ENCODE measurements at regions not wholly inside any gene's neighbourhood (a gene's known extent, or its start where the extent isn't known, plus 50 kb on each side); places are given as distances from the start of the nearest gene placed in this dataset.

GRCh38 chr4:189341881-189342280 lies 598.8 kb upstream of the FRG1 start:
- no peak for DNase-seq
- WGBS, 2 donors = 90 to 94% methylated on average over 3 of the region's 3 CpGs
- H3K4me1 ChIP-seq = no peaks in the 10 kb centered on the region

GRCh38 chr4:189355590-189355989 lies 585.1 kb upstream of the FRG1 start:
- no peak overlapping the region for H3K4me3 ChIP-seq (replicated peaks in 1 of 3)
- H3K9me3 ChIP-seq = no peaks in the 10 kb centered on the region
- no peaks in the 10 kb centered on the region for H3K36me3 ChIP-seq
- no peaks in the 10 kb centered on the region for H3K4me1 ChIP-seq
- H3K27me3 ChIP-seq = no peaks in the 10 kb centered on the region
- intact Hi-C loops (cut with DNase I) = no loop called here
- TF ChIP-seq CTCF (IDR thresholded peaks at IDR 0.05) (no peak), POLR2A (IDR thresholded peaks at IDR 0.05) (no peak)
- no peak for DNase-seq
- 92 to 93% methylated on average over 23 to 32 of the region's 33 CpGs for WGBS, 2 donors
- H3K27ac ChIP-seq = no peak overlapping the region

More at GRCh38 chr4:189341881-189342280, 598.8 kb upstream of the FRG1 start:
- no peak overlapping the region for H3K27ac ChIP-seq
- TF ChIP-seq CTCF (IDR thresholded peaks at IDR 0.05) = no peak
- TF ChIP-seq POLR2A (IDR thresholded peaks at IDR 0.05) = no peak
- H3K9me3 ChIP-seq = no peaks in the 10 kb centered on the region
- H3K4me3 ChIP-seq (replicated peaks in 1 of 3) = no peak overlapping the region
- H3K36me3 ChIP-seq = no peaks in the 10 kb centered on the region
- intact Hi-C loops (cut with DNase I) = no loop called here
- H3K27me3 ChIP-seq = no peaks in the 10 kb centered on the region

- Histone ChIP-seq H3K27me3 (no peaks in the 10 kb centered on the region), H3K4me1 (no peaks in the 10 kb centered on the region), H3K9me3 (no peaks in the 10 kb centered on the region), H3K27ac (no peak overlapping the region), H3K36me3 (no peaks in the 10 kb centered on the region), H3K4me3 (replicated peaks in 1 of 3) (no peak overlapping the region)
- 93 to 95% methylated on average over 7 of the region's 7 CpGs for WGBS, 2 donors
- no peak for TF ChIP-seq POLR2A (IDR thresholded peaks at IDR 0.05)
- TF ChIP-seq CTCF (IDR thresholded peaks at IDR 0.05) = no peak
- DNase-seq = no peak
- intact Hi-C loops (cut with DNase I) = no loop called here
Measured at GRCh38 chr4:189362364-189362763, 578.3 kb upstream of the FRG1 start.

GRCh38 chr4:189364032-189364449 lies 576.6 kb upstream of the FRG1 start:
- intact Hi-C loops (cut with DNase I) = no loop called here
- DNase-seq = no peak
- Histone ChIP-seq H3K27ac (no peak overlapping the region), H3K9me3 (no peaks in the 10 kb centered on the region), H3K4me1 (no peaks in the 10 kb centered on the region), H3K36me3 (no peaks in the 10 kb centered on the region), H3K27me3 (no peaks in the 10 kb centered on the region), H3K4me3 (replicated peaks in 1 of 3) (no peak overlapping the region)
- WGBS, 2 donors = 91 to 96% methylated on average over 16 to 34 of the region's 44 CpGs
- TF ChIP-seq POLR2A (IDR thresholded peaks at IDR 0.05) = no peak
- no peak for TF ChIP-seq CTCF (IDR thresholded peaks at IDR 0.05)

- Histone ChIP-seq H3K4me3 (replicated peaks in 1 of 3) (no peak overlapping the region), H3K27me3 (no peaks in the 10 kb centered on the region), H3K36me3 (no peaks in the 10 kb centered on the region), H3K4me1 (no peaks in the 10 kb centered on the region), H3K27ac (no peak overlapping the region), H3K9me3 (no peaks in the 10 kb centered on the region)
- TF ChIP-seq CTCF (IDR thresholded peaks at IDR 0.05) (no peak), POLR2A (IDR thresholded peaks at IDR 0.05) (no peak)
- DNase-seq = no peak
- WGBS, 2 donors = 17 to 53% methylated on average over 6 of the region's 6 CpGs
- intact Hi-C loops (cut with DNase I) = no loop called here
Measured at GRCh38 chr4:189365451-189365850, 575.2 kb upstream of the FRG1 start.

All from thyroid gland (tissue), 4 donors.